ENCODE measurements at regions not wholly inside any gene's neighbourhood (a gene's known extent, or its start where the extent isn't known, plus 50 kb on each side); places are given as distances from the start of the nearest gene placed in this dataset.

DNA sequence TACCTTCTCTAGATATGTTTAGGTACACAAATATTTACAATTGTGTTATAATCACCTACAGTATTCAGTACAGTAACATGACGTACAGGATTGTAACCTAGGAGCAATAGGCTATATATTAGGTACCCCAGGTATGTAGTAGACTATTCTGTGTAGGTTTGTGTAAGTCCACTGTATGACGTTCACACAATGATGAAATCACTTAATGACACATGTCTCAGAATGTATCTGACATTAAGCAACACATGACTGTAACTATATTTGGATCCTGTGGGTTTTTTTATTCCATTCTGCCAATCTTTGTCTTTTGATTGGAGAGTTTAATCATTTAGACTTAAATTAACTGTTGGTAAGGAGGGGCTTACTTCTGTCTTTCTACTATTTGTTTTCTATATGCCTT, 52.1 kb downstream of the STYXL2 start:
- DNase-seq, result no peak

DNA sequence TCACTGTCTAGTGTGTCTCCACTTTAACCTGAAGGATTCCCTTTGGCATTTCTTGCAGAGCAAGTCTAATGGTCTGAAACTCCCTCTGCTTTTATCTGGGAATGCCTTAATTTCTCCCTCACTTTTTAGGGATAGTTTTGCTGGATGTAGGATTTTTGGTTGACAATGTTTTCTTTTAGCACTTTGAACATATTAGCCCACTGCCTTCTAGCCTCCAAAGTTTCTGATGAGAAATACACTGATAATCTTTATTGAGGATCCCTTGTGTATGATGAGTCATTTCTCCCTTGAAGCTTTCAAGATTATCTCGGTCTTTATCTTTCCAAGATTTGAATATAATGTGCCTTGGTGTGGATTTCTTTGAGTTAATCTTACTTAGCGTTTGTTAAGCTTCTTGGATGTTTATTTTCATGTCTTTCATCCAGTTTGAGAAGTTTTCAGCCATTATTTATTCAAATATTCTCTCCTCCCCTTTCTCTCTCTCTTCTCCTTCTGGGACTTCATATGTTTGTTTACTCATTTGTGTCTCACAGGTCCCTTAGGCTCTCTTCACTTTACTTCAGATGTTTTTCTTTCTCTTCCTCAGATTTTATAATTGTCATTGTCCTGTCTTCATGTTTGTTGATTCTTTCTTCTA, 53.1 kb downstream of the STYXL2 start:
- no peak for DNase-seq

DNA sequence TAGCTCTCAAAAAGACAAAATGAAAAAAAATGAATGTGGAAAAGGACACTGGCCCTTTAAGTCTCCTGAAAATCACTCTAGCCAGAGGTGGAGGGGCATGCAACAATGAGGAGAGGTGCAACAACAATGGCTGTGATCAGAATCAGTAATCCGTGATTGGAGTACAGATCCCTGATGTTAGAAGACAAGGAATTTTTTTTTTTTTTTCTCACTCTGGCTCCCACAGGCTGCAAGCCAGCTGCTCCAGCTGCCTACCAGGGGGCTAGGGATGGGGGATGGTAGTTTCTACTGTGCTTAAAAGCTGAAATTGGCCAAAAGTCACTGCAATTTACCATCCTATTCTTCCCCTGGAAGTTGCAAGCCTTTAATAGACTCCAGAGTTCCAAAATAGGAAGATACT, 54.5 kb downstream of the STYXL2 start:
- no peak for DNase-seq

DNA sequence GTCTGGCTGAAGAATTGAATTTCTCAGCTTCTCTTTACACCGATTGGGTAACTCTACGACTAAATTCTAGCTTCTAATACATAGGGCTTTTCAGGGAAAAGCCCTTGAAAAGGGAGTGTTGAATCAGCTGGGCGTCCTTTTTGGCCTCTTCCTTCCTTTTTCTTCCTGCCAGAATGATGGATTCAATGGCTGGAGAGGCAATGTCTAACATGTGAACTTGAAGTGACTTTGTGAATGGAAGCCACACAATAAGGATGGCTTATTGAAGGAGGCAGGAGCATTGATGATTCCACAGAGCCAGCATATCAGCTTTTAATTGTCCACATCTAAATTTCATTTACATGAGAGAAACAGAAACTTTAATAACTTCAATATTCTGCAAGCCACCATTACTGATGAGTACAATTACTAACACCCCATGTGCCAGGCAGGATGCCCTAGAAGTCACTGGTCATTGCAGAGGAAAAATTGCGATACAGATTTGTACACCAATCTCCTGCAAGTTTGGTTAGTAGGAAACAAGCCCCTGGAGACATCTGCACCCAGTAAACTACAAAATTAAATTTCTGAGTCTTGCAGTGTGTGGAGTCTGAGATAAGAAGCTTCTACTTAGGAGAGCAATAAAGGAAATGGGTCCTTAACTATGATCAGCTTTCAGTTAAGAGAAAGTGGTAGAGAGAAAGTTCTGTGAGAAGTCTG, 56.1 kb downstream of the STYXL2 start:
- DNase-seq, result no peak

DNA sequence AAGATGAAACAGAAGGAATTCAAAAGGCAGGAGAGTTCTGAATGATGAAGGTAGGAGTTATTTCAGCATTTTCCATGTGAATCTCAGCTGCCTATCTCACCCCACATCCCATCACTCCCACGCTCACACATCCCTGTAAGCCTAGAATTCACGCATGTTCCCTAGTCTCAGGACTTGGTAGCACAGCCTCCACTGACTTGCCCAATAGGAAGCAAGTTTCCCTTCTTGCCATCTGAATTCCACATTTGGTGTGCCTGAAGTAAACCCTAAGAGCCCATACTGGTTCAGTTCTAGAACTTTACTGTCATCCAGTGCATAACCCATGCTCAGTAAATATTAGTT, 56.6 kb downstream of the STYXL2 start:
- no peak for DNase-seq

DNA sequence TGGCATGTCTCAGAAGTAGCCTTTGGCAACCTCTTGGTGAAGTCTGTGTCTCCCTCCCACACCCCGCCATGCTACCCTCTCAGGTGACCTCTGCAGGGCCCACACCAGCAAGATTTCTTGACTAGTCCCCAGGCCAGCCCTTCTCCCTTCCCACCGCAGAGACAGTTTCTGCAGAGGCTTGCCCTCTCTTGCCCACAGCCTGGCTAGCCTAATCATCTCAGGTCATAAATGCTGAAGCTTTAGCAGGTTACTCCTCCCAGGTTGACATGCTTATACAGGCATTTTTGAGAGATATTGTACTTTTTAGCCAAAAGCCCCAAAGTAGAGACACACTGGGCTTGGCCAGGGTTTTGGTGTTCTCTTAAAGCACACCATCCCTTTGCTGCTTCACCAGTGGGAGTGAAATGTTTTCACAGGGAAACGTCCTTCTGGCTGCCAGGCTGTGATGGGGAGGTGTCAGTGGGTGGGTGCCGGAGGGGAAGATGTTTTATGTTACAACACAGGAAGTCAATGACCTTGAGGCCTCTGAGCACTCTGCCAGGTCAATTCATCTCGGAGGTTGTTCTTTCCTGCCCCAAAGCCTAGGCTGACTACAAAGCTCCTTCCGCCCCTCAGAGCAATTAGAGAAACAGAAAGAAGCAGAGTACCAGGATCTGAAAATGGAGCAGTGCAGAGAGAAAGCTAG, 58.5 kb downstream of the STYXL2 start:
- no peak for DNase-seq

DNA sequence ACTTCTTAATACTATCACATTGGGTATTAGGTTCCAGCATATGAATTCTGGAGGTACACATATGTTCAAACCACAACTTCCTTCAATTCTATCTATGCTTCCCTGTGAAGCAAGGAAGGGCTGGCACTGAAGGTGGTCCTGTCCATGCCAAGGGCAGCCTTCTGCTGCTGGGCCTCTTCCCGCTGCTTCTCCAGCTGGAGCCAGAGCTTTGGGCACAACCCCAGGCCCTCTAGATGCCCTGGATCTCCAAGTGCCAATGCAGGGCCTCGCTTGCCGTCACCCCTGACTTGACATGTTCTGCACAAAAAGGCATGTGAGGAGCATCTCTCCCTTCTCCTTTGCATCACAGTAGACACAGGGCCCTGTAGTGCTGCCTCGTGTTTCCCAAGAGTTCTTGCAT, 62.6 kb downstream of the STYXL2 start:
- DNase-seq, result peak in 1 of 2 experiments; percentile 45

DNA sequence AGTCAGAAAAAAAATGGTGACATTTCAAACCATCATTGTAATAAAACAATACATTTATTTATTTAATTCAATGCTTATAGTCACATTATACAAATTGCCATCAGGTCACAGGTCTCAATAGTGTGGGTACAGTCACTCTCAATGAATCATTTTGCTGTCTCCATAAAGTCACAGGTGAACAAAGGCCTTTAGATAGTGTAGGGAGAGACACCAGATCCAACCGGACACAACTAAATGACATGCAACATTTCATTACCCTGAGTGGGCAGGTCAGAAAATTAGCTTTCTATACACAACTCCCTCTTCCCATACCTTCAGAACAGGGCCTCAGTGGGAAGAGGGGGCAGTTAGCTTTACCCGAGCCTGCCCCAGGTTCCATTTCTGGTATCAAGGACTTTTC, 63.2 kb downstream of the STYXL2 start:
- no peak for DNase-seq

DNA sequence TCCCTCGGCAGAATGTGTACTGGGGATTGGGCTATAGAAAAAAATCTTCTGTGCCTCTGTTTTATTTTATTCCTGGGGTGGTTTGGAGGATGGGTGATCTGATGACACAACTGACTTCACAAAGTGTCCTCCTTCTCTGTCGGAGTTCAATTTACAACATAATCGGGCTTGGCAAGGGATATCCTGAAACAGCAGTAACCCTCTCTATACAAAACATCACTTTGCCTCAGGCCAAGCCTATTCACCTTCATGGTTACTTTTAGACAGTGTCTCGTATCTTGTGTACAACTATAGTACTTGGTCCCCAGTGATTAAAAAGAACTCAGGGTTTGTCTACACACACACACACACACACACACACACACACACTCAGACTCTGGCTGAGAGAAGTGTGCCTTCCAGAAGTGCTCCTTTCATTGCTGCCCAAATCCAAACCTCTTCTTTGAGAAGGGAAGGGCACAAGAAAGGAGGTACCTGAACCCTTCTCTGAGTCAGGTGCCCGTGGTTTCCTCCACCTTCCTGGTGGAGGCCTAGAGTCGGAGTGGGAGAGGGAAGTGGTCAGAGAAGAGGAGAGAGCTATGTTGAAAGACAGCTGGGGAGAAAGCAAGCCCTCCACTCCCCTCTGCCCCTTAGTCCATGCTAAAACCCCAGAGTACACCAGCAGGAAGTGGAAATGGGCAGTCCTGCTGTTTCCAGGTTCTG, 62.4 kb upstream of the POU2F1 start:
- no peak for DNase-seq

DNA sequence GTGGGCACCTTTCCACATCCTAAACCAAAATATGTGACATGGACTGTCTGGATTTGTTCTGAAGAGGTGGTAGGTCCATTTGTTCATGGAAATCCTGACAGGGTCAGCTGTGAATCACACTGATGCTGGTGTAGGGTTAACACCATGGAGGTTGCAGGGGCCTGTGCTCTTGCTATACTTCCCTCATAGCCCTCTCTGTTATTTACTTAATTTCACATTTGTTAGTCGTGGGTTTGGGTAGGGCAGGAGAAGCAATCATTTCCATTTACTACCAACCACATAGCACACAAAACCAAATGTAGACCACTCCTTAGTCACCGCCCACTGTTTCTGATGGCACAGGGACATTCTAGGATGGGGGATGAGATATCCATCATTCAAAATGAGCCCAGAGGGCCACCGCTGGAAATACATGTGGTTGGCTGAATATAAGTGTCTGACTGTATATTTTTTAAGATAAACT, 61.8 kb upstream of the POU2F1 start:
- DNase-seq, result no peak

DNA sequence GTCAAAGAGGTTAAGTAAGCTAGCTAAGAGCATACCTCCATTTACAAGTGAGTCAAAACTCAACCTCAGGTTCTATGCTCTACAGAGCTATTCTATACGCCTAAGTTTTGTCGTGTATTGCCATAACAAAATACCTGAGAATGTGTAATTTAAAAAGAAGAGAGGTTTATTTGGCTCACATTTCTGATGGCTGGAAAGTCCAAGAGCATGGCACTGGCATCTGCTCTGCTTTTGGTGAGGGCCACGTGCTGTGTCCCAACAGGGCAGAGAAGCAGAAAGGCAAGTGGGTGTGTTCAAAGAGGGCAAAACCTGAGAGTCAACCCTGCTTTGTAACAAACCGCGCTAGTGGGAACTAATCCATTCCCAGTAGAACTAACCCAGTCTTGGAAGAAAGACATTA, 60.9 kb upstream of the POU2F1 start:
- no peak for DNase-seq

DNA sequence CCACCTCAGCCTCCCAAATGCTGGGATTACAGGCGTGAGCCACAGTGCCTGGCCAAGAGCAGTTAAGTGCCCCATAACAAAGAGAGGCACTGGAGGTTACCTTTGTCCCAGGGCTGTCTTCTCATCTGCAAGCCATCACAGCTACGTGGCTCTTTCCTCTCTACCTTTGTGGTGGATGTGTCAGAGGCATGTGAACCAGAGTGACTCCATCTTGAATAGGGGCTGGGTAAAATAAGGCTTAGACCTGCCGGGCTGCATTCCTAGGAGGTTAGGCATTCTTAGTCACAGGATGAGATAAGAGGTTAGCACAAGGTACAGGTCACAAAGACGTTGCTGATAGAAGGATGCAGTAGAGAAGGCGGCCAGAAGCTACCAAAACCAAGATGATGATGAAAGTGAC, 59.4 kb upstream of the POU2F1 start:
- no peak for DNase-seq

DNA sequence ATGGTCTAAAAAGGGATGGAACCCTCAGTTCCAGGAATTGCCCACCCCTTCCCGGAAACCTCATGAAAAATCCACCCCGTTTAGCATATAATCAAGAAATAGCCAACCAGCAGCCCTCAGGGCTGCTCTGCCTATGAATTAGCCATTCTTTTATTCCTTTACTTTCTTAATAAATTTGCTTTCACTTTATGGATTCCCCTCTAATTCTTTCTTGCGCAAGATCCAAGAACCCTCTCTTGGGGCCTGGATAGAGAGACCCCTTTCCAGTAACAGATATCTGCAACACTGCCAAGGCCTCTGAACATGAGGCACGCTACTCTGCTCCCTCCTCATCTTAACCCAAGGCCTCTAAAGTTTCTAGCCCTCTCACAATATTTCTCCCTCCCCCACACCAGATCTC, 58.9 kb upstream of the POU2F1 start:
- DNase-seq, result no peak

DNA sequence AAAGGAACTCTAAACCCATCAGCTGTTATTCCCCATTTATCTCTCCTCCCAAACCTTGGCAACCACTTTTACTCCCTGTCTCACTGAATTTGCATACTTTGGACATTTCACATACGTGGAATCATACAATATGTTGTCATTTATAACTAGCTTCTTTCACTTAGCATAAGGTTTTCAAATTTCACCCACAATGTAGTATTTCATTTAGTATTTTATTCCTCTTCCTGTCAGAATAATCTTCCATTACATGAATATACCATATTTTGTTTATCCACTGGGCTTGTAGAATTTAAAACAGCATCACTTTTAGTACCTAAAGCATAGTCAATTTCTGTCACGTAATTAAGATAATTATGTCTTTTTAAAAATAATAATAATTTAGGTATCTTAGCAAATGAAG, 55.5 kb upstream of the POU2F1 start:
- DNase-seq, result no peak

DNA sequence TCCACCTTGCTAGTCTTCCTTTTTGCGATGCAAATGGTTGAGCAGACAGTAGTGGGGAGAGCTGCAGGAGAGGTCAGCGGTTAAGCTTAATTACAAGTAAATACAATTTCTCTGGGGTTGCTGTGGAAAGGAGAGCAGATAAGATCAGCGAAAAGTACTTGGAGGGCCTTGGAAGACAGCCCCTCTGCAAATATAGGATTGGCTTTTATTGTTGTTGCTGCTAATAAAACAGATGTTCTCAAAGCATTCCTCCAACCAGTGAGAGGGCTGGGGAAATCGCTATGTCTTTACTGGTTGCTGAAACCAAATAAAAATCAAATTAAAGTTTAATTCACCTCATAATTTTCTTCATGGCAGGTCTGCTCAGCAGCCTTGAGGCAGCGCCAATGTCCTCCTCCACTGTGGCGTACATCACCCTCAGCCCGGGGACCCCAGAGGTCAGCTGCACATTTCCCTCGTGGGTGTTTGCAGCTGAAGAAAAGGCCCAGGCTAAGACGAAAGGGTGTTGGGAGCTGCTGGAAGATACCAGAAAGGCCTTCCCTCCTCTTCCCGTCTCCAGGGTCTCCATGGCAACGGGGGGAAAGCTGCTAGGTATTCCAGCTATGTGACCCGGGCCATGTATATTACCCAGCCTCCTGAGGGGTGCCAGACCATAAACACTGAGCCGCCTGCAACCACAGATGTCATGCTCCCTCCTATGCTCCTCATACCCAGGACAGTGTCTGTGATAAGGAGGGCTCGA, 54.6 kb upstream of the POU2F1 start:
- DNase-seq, result peak in 1 of 2 experiments; percentile 47

DNA sequence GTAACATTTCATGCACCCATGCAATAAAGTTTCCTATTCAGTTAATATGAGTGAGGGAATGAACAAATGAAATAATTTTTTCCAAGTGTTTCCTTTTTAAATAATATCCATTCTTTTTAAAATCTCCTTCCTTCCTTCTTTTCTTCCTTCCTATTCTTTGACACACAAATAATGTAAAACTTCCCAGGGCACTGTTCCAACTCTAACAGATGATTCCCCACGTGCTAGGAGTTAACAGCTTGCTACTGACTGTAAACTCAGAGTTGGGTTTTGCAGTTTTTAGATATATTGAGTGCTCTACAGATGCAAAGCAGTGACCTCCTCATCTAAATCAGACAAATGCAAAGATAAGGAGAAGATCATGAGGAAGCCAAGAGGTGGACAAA, 54.0 kb upstream of the POU2F1 start:
- peak in 1 of 2 experiments; percentile 33 for DNase-seq

DNA sequence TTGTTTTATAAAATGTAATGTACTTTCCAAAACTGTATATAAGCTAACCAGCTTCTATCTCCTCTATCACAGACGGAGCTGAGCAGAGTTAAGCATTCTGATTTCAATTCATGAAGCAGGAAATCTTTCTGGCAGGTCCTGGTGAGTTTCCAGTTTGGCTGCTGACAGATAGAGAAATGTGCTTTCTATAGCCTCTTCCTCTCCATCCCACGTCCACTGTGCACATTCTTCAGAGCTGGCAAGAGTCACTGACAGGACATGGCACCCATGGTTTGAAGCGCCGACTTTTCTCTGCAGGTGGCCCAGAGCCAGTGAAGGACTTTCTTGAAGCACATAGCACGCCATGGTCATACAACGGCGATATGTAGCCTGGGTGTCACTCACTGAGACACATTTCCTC, 52.3 kb upstream of the POU2F1 start:
- DNase-seq, result no peak

DNA sequence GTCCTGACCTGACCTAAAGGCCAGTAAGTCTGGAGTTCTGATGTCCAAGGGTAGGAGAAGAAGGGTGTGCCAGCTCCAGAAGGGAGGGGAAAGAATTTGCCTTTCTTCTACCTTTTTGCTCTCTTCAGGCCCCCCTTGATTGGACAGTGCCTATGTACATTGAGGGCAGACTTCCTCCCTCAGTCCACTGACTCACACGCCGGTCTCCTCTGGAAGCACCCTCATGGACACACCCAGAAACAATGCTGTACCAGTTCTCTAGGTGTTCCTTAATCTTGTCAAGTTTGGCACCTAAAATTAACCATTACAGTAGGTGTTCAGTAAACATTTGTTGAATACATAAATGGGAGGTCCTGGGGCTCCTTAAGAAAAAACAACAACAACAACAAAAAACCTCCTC, 51.0 kb upstream of the POU2F1 start:
- no peak for DNase-seq
